ENCODE measurements at regions not wholly inside any gene's neighbourhood (a gene's known extent, or its start where the extent isn't known, plus 50 kb on each side); places are given as distances from the start of the nearest gene placed in this dataset.
A peak's percentile ranks its signal among the peaks of the same experiment; 100 is the strongest.

- intact Hi-C loops (cut with DNase I) = no loop called here
- Histone ChIP-seq H3K36me3 (no peaks in the 10 kb centered on the region), H3K27ac (no peak overlapping the region), H3K4me3 (no peak overlapping the region), H3K9me3 (no peaks in the 10 kb centered on the region), H3K4me1 (no peaks in the 10 kb centered on the region), H3K27me3 (ENCODE audit: low read depth) (no peaks in the 10 kb centered on the region)
- no peak for TF ChIP-seq CTCF (IDR thresholded peaks at IDR 0.05)
- DNase-seq (peak; percentile 36), ATAC-seq (no peak)
These were observed 75.1 kb downstream of the NUDT10 start for GRCh38 chrX:51407520-51408409.

- no peak for ATAC-seq
- H3K4me3 ChIP-seq = no peak overlapping the region
- H3K27me3 ChIP-seq (ENCODE audit: low read depth) = no peaks in the 10 kb centered on the region
- TF ChIP-seq CTCF (IDR thresholded peaks at IDR 0.05) = no peak
- DNase-seq = no peak
- H3K36me3 ChIP-seq = no peaks in the 10 kb centered on the region
- intact Hi-C loops (cut with DNase I) = no loop called here
- H3K9me3 ChIP-seq = no peaks in the 10 kb centered on the region
- no peak overlapping the region for H3K27ac ChIP-seq
- H3K4me1 ChIP-seq = no peaks in the 10 kb centered on the region
These were observed 74.3 kb downstream of the NUDT10 start for GRCh38 chrX:51406688-51407519.

GRCh38 chrX:51404445-51404844, 71.8 kb downstream of the NUDT10 start:
- intact Hi-C loops (cut with DNase I) = no loop called here
- Histone ChIP-seq H3K27me3 (ENCODE audit: low read depth) (no peaks in the 10 kb centered on the region), H3K36me3 (no peaks in the 10 kb centered on the region), H3K4me3 (no peak overlapping the region), H3K9me3 (no peaks in the 10 kb centered on the region), H3K27ac (no peak overlapping the region), H3K4me1 (no peaks in the 10 kb centered on the region)
- ATAC-seq (no peak), DNase-seq (no peak)
- no peak for TF ChIP-seq CTCF (IDR thresholded peaks at IDR 0.05)

GRCh38 chrX:51395810-51396728, 63.4 kb downstream of the NUDT10 start:
- intact Hi-C loops (cut with DNase I) = no loop called here
- no peaks in the 10 kb centered on the region for H3K4me1 ChIP-seq
- peak overlapping the region; percentile 43 for H3K4me3 ChIP-seq
- TF ChIP-seq CTCF (IDR thresholded peaks at IDR 0.05) = no peak
- DNase-seq = peak; percentile 39
- no peaks in the 10 kb centered on the region for H3K36me3 ChIP-seq
- no peak overlapping the region for H3K27ac ChIP-seq
- peak; percentile 65 to 81 for ATAC-seq
- H3K9me3 ChIP-seq = no peaks in the 10 kb centered on the region
- H3K27me3 ChIP-seq (ENCODE audit: low read depth) = no peaks in the 10 kb centered on the region

- ATAC-seq = peak; percentile 30 to 49
- DNase-seq = no peak
- TF ChIP-seq CTCF (IDR thresholded peaks at IDR 0.05) = no peak
- intact Hi-C loops (cut with DNase I) = no loop called here
- Histone ChIP-seq H3K27me3 (ENCODE audit: low read depth) (no peaks in the 10 kb centered on the region), H3K9me3 (no peaks in the 10 kb centered on the region), H3K4me3 (peak overlapping the region; percentile 43), H3K27ac (no peak overlapping the region), H3K4me1 (no peaks in the 10 kb centered on the region), H3K36me3 (no peaks in the 10 kb centered on the region)
These were observed 62.8 kb downstream of the NUDT10 start for GRCh38 chrX:51395480-51395809.

Data from lower lobe of right lung (tissue), 2 donors.